ENCODE measurements at regions not wholly inside any gene's neighbourhood (a gene's known extent, or its start where the extent isn't known, plus 50 kb on each side); places are given as distances from the start of the nearest gene placed in this dataset.

- Histone ChIP-seq H2AFZ (ENCODE audit: low read length) (no peak overlapping the region), H3K79me2 (ENCODE audit: insufficient read depth, low read length) (no peaks in the 10 kb centered on the region), H3F3A (ENCODE audit: insufficient read depth, low read length) (no peaks in the 10 kb centered on the region), H3K9ac (ENCODE audit: low read length) (no peak overlapping the region), H3K4me1 (ENCODE audit: insufficient read depth, low read length, severe bottlenecking) (no peaks in the 10 kb centered on the region), H3K9me2 (ENCODE audit: low read depth, low read length) (no peaks in the 10 kb centered on the region), H3K4me2 (ENCODE audit: low read length) (no peak overlapping the region), H4K20me1 (ENCODE audit: insufficient read depth, low read length) (no peaks in the 10 kb centered on the region), H3K27me3 (ENCODE audit: insufficient read depth, low read length) (no peaks in the 10 kb centered on the region), H3K36me3 (ENCODE audit: insufficient read depth, low read length) (no peaks in the 10 kb centered on the region), H3K27ac (ENCODE audit: low read depth, low read length, poor library complexity, severe bottlenecking) (no peak overlapping the region), H3K9me3 (ENCODE audit: low read length) (no peaks in the 10 kb centered on the region), H3K4me3 (ENCODE audit: low read depth, low read length, poor library complexity, severe bottlenecking) (no peak overlapping the region)
- no peak for TF ChIP-seq CTCF (IDR thresholded peaks at IDR 0.05; ENCODE audit: low read length)
- TF ChIP-seq EZH2 (IDR thresholded peaks at IDR 0.05; ENCODE audit: borderline replicate concordance, low read length): no peak
Measured at GRCh38 chr2:172287605-172288315, 139.6 kb upstream of the ITGA6 start.

DNA sequence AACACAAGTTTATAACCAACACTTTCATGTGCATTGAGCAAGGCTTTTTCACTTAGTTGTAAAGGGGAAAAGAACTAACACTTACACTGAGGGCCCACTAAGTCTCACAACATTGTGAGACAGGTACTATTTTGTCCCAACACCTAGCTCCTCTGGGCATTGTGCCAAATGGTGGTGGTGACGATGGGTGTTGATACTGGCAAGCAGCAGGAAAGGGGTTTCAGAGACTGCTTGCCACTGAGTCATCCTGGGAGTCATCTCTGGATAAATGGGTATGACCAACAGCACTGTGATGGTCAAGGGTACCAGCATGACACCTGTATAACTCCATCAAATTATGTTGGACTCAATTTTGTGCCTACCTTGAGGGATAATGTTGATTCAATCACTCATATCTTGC is 138.8 kb upstream of the ITGA6 start:
- H4K20me1 ChIP-seq (ENCODE audit: insufficient read depth, low read length): no peaks in the 10 kb centered on the region
- TF ChIP-seq CTCF (IDR thresholded peaks at IDR 0.05; ENCODE audit: low read length) (no peak), EZH2 (IDR thresholded peaks at IDR 0.05; ENCODE audit: borderline replicate concordance, low read length) (no peak)

GRCh38 chr2:172293952-172294351 is 133.4 kb upstream of the ITGA6 start:
- Histone ChIP-seq H3K9ac (ENCODE audit: low read length) (no peak overlapping the region), H3K27ac (ENCODE audit: low read depth, low read length, poor library complexity, severe bottlenecking) (no peak overlapping the region), H3K9me3 (ENCODE audit: low read length) (no peaks in the 10 kb centered on the region), H3K4me2 (ENCODE audit: low read length) (no peak overlapping the region), H2AFZ (ENCODE audit: low read length) (no peak overlapping the region), H3K4me1 (ENCODE audit: insufficient read depth, low read length, severe bottlenecking) (no peaks in the 10 kb centered on the region), H3K79me2 (ENCODE audit: insufficient read depth, low read length) (no peaks in the 10 kb centered on the region), H3F3A (ENCODE audit: insufficient read depth, low read length) (no peaks in the 10 kb centered on the region), H3K36me3 (ENCODE audit: insufficient read depth, low read length) (no peaks in the 10 kb centered on the region), H3K9me2 (ENCODE audit: low read depth, low read length) (no peaks in the 10 kb centered on the region), H3K27me3 (ENCODE audit: insufficient read depth, low read length) (no peaks in the 10 kb centered on the region), H4K20me1 (ENCODE audit: insufficient read depth, low read length) (no peaks in the 10 kb centered on the region), H3K4me3 (ENCODE audit: low read depth, low read length, poor library complexity, severe bottlenecking) (no peak overlapping the region)
- no peak for TF ChIP-seq EZH2 (IDR thresholded peaks at IDR 0.05; ENCODE audit: borderline replicate concordance, low read length)
- TF ChIP-seq CTCF (IDR thresholded peaks at IDR 0.05; ENCODE audit: low read length): no peak

More for the DNA sequence above, 138.8 kb upstream of the ITGA6 start:
- Histone ChIP-seq H3K36me3 (ENCODE audit: insufficient read depth, low read length) (no peaks in the 10 kb centered on the region), H3K9me2 (ENCODE audit: low read depth, low read length) (no peaks in the 10 kb centered on the region), H3K4me2 (ENCODE audit: low read length) (no peak overlapping the region), H3K27ac (ENCODE audit: low read depth, low read length, poor library complexity, severe bottlenecking) (no peak overlapping the region), H3K4me3 (ENCODE audit: low read depth, low read length, poor library complexity, severe bottlenecking) (no peak overlapping the region), H3K9ac (ENCODE audit: low read length) (no peak overlapping the region), H3K9me3 (ENCODE audit: low read length) (no peaks in the 10 kb centered on the region), H3K27me3 (ENCODE audit: insufficient read depth, low read length) (no peaks in the 10 kb centered on the region), H2AFZ (ENCODE audit: low read length) (no peak overlapping the region), H3K4me1 (ENCODE audit: insufficient read depth, low read length, severe bottlenecking) (no peaks in the 10 kb centered on the region), H3F3A (ENCODE audit: insufficient read depth, low read length) (no peaks in the 10 kb centered on the region), H3K79me2 (ENCODE audit: insufficient read depth, low read length) (no peaks in the 10 kb centered on the region)

Measured in OCI-LY1 (cell line).